ENCODE measurements at regions not wholly inside any gene's neighbourhood (a gene's known extent, or its start where the extent isn't known, plus 50 kb on each side); places are given as distances from the start of the nearest gene placed in this dataset.

DNA sequence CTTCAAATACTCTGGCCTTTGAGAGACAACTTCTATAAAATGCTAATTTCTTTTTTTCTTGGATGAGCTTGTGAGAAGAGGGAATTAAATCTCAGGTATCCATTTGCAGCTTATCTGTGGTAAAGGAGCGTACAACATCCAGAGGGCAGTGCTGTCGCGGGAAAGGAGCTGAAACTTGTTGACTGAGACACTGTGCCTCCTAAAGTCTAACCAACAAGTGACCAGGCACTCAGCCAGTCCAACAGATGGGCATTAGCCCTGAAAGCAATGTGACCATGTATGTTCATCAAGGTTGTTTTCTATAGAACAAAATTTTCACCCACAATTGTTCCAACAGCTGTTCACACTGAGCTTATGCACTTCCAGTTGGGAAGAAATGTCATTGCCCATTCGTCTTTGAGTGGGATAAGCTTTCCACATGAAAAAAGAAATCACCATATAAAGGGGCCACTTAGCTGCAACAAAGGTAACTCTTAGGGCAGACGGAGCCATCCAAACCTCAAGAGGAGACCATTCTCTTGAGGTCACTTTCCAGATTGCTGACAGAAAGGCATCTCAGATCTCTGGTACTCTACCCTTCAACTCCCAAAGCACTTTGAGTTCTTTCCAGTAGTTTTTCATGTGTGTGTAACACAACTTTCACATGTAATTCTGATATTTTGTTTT is 244.8 kb upstream of the NEIL3 start:
- TF ChIP-seq, protein P1, sequence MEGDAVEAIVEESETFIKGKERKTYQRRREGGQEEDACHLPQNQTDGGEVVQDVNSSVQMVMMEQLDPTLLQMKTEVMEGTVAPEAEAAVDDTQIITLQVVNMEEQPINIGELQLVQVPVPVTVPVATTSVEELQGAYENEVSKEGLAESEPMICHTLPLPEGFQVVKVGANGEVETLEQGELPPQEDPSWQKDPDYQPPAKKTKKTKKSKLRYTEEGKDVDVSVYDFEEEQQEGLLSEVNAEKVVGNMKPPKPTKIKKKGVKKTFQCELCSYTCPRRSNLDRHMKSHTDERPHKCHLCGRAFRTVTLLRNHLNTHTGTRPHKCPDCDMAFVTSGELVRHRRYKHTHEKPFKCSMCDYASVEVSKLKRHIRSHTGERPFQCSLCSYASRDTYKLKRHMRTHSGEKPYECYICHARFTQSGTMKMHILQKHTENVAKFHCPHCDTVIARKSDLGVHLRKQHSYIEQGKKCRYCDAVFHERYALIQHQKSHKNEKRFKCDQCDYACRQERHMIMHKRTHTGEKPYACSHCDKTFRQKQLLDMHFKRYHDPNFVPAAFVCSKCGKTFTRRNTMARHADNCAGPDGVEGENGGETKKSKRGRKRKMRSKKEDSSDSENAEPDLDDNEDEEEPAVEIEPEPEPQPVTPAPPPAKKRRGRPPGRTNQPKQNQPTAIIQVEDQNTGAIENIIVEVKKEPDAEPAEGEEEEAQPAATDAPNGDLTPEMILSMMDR (IDR thresholded peaks at IDR 0.05; ENCODE audit: insufficient read depth, low read depth, low read length): no peak
- no peak overlapping the region for H3K4me3 ChIP-seq (ENCODE audit: low read depth, low read length)
- no peak for DNase-seq (ENCODE audit: low read depth)

DNA sequence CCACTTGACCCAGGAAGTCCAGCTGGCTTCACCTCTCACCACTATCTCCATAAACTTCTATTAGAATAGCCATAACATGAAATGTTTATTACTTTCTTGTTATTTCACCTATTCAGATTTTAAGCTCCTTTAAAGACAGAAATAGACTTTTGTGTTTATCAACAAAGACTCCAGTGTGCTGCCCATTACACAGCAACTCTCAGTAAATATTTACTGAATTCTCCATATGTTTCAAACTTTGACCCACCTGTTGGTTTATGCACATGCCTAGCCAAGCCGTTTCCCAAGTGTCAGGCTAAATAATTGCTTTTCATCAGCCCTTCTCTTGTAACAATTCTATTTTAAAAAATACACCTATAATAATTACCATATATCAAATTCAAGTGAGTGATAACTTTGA is 242.9 kb upstream of the NEIL3 start:
- TF ChIP-seq, protein P1 (IDR thresholded peaks at IDR 0.05; ENCODE audit: insufficient read depth, low read depth, low read length): no peak
- H3K4me3 ChIP-seq (ENCODE audit: low read depth, low read length): no peak overlapping the region
- no peak for DNase-seq (ENCODE audit: low read depth)

DNA sequence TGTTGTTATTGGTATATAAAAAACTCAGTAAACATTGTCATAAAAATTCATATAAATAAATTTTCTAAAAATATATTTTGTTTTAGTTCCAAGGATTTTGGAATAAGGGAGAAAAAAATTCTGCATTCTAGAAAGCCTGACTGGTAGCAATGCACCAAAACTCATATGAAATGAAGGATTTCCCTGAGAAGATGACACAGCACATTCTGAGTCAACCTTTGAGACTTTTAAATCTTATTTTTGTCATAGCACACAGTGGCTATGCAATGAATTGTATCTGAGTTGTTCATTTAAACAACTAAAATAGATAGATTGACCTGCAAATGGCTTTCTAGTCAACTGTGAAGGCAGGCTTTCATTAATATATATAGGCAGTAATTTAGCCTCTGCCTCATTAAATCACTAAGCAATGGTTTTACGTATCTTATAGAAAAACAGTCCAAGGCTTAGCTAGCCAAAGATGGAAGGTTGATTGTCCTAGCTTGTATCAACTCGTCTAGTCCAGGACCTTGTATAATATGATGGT is 239.1 kb upstream of the NEIL3 start:
- no peak for DNase-seq (ENCODE audit: low read depth)
- TF ChIP-seq, protein P1 (IDR thresholded peaks at IDR 0.05; ENCODE audit: insufficient read depth, low read depth, low read length): no peak
- no peak overlapping the region for H3K4me3 ChIP-seq (ENCODE audit: low read depth, low read length)

DNA sequence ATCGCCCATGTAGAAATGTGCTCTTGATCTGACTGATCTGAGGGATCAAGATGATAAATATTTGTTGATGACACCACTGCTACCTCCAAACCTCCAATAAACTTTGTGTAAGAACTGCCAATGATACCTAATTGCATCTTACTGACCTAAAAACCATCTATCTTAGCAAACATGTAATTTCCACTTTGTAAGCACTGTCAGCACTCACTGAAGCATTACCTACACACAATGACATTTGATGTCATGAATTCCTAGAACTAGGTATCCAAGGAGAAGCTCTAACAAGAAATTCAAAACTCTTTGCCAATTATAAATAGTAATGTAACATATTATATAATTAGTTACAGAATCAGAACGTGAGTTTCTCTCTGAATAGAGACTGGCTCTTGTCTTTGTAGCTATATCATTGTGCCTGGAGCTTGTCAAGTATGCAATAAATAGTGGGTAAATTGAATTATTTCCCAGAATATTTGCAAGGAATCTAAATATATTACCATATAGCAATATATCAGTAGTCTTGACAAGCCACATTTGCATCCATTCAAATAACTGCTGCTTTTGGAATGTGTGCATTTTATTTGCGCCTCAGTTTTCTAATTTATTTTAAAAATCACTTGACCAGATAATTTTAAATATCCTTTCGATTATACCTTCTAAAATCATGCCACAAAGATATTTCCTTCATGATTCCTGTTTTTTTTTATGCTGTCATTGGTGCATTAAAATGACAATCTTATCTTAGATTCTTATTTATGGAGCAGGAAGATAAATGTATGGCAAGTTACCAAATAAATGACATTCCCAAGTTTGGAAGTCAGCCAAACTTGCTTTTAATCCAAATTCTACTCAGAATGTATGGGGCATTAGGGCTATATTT is 232.3 kb upstream of the NEIL3 start:
- no peak overlapping the region for H3K4me3 ChIP-seq (ENCODE audit: low read depth, low read length)
- no peak for DNase-seq (ENCODE audit: low read depth)
- TF ChIP-seq, protein P1 (IDR thresholded peaks at IDR 0.05; ENCODE audit: insufficient read depth, low read depth, low read length): no peak

DNA sequence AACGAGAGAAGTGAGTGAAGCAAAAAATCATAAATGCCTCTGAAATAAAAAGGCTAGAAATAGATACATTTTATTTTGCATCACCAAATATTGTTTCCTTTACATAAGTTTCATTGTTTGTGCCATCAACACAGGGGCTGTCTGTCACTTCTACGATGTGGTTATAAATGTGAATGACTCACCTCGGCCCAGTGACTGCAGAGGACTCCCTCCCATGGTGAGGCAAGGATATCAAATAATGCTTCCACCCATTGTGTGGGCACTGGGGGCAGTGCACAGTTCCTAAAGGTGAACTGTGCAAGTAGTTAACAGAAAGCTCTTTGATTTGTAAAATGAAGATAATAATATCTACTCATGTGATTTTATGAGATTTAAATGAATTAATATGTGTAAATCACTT is 230.3 kb upstream of the NEIL3 start:
- H3K4me3 ChIP-seq (ENCODE audit: low read depth, low read length): no peak overlapping the region
- TF ChIP-seq, protein P1 (IDR thresholded peaks at IDR 0.05; ENCODE audit: insufficient read depth, low read depth, low read length): no peak
- no peak for DNase-seq (ENCODE audit: low read depth)

DNA sequence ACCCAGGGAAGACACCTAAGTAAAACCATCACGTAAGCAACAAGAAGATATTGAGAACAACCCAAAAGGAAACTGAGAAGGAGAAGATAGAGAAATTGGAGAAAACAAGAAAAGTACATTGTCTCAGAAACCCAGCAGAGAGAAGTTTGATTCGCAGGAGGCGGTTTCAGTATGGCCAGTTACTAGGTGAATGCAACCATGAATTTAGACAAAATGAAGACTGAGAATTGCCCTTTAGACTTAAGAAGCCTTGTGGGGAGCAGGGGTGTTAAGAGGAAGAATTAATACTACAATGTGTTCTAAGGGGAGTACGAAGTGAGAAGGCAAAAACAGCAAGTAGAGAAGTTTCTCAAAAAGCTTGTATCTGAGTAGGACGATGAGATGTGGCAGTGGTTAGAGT is 229.3 kb upstream of the NEIL3 start:
- DNase-seq (ENCODE audit: low read depth): no peak
- no peak overlapping the region for H3K4me3 ChIP-seq (ENCODE audit: low read depth, low read length)
- TF ChIP-seq, protein P1 (IDR thresholded peaks at IDR 0.05; ENCODE audit: insufficient read depth, low read depth, low read length): no peak

Data from fibroblast of villous mesenchyme (primary cell).